ENCODE measurements at regions not wholly inside any gene's neighbourhood (a gene's known extent, or its start where the extent isn't known, plus 50 kb on each side); places are given as distances from the start of the nearest gene placed in this dataset.

GRCh38 chr16:66190411-66190810 lies 176.1 kb upstream of the CDH5 start:
- TF ChIP-seq FOXA1 (IDR thresholded peaks at IDR 0.05) (no peak), SP1 (IDR thresholded peaks at IDR 0.05) (no peak), ARNT (IDR thresholded peaks at IDR 0.05) (no peak), BHLHE40 (IDR thresholded peaks at IDR 0.05; ENCODE audit: borderline replicate concordance) (no peak), SUZ12 (IDR thresholded peaks at IDR 0.05) (no peak), ELF4 (IDR thresholded peaks at IDR 0.05) (no peak), PKNOX1 (IDR thresholded peaks at IDR 0.05) (no peak), ZNF384 (IDR thresholded peaks at IDR 0.05) (no peak)

Measured in HEK293T (cell line).